ENCODE measurements at regions not wholly inside any gene's neighbourhood (a gene's known extent, or its start where the extent isn't known, plus 50 kb on each side); places are given as distances from the start of the nearest gene placed in this dataset.

DNA sequence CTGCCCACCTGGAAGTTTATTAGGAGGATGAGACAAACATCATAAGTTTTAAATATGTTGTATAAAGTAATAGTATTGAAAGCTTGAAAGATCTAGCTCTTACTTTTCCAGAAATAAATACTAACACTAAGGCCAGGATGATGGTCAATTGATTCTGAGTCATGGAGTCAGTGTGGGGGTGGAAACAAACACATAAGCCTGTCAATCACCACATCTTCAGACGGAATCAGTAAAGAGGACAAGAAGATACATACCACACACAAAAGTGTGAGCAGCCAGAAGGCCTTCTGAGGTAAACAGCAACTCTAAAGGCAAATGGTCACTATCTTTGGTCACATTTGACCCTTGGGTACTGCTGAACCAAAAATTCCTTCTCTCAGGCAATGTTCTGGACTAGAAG, 365.0 kb upstream of the RASGEF1B start:
- no peaks in the 10 kb centered on the region for H3K27me3 ChIP-seq (ENCODE audit: low read depth)

DNA sequence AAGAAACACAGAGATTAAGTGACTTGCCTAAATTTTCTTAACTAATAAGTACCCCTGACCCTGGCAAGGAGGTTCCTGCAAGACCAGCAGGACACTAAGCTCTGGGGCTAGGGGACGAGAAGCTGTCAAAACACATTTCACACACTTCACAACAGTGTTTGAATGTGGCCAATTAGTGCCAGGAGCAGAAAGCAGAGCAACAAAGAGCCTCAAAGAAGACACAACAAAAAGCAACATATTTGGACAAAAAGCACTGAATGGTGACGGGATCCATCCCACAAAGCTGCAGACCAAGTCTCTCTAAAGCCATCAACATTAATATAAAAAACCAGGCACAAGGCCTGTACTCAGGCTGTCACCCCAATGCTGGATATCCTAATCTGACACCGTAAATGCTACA, 361.9 kb upstream of the RASGEF1B start:
- ATAC-seq: no peak
- TF ChIP-seq, protein P1, sequence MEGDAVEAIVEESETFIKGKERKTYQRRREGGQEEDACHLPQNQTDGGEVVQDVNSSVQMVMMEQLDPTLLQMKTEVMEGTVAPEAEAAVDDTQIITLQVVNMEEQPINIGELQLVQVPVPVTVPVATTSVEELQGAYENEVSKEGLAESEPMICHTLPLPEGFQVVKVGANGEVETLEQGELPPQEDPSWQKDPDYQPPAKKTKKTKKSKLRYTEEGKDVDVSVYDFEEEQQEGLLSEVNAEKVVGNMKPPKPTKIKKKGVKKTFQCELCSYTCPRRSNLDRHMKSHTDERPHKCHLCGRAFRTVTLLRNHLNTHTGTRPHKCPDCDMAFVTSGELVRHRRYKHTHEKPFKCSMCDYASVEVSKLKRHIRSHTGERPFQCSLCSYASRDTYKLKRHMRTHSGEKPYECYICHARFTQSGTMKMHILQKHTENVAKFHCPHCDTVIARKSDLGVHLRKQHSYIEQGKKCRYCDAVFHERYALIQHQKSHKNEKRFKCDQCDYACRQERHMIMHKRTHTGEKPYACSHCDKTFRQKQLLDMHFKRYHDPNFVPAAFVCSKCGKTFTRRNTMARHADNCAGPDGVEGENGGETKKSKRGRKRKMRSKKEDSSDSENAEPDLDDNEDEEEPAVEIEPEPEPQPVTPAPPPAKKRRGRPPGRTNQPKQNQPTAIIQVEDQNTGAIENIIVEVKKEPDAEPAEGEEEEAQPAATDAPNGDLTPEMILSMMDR (IDR thresholded peaks at IDR 0.05): no peak
- intact Hi-C loops (cut with DNase I): no loop called here

More for the DNA sequence above, 365.0 kb upstream of the RASGEF1B start:
- Histone ChIP-seq H3K4me1 (no peaks in the 10 kb centered on the region), H3K27ac (no peak overlapping the region), H3K9me3 (no peaks in the 10 kb centered on the region), H3K4me3 (no peak overlapping the region), H3K36me3 (no peaks in the 10 kb centered on the region)
- no peak for DNase-seq
- TF ChIP-seq, protein P1 (IDR thresholded peaks at IDR 0.05): no peak
- ATAC-seq: no peak
- intact Hi-C loops (cut with DNase I): no loop called here

DNA sequence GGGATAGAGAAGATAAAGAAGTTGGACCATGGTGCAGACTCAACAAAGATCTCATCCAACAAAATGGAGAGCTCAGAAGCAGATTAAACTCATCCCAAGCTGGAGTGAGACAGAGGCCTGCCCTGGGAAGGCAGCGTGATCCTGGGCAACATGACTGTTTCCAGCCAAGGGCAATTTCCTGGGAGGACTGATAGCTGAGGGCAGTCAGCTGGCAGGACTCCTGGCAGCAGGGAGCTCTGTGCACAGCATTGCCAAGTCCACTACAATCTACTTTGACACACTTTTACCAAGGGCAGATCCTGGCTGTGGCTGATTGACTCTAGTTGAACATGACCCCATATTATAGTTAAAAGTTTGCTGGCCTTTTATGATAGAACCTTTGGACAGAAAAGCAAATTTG, 357.3 kb upstream of the RASGEF1B start:
- TF ChIP-seq, protein P1 (IDR thresholded peaks at IDR 0.05): no peak
- no peaks in the 10 kb centered on the region for H3K9me3 ChIP-seq
- no peak overlapping the region for H3K27ac ChIP-seq
- H3K4me3 ChIP-seq: no peak overlapping the region
- DNase-seq (no peak), ATAC-seq (no peak)
- H3K4me1 ChIP-seq: no peaks in the 10 kb centered on the region
- no peaks in the 10 kb centered on the region for H3K27me3 ChIP-seq (ENCODE audit: low read depth)
- no peaks in the 10 kb centered on the region for H3K36me3 ChIP-seq
- intact Hi-C loops (cut with DNase I): no loop called here

More for the DNA sequence above, 361.9 kb upstream of the RASGEF1B start:
- Histone ChIP-seq H3K9me3 (no peaks in the 10 kb centered on the region), H3K27ac (no peak overlapping the region), H3K27me3 (ENCODE audit: low read depth) (no peaks in the 10 kb centered on the region), H3K4me3 (no peak overlapping the region), H3K4me1 (no peaks in the 10 kb centered on the region), H3K36me3 (no peaks in the 10 kb centered on the region)
- no peak for DNase-seq

DNA sequence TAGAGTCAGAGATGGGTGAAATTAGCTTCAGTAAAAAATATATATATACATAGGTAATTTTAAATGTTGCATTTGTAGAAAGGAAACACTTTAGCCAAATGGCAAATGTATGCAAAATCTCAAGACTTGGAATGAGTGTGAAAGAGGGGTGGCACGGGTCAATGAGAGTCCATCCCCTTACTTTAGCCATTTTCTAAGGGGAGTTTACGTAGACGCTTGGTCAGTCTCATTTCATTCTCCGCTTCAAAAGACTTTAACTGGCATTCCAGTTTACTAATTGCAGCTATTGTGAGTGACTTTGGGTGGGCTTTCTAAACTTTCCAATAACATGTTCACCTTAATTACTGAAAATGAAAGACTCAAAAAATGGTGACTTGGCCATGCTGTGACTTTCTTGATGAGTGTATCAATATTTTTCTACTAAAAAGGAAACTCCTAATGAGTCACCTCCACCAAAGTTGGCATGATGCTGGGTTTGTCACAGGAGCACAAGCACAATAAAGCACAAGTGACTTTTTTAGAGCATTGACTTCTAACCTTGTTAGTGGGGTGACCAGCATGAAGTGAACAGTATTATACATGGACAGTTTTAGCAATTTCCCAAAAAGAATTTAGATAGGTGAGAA, 356.0 kb upstream of the RASGEF1B start:
- intact Hi-C loops (cut with DNase I): no loop called here
- no peaks in the 10 kb centered on the region for H3K36me3 ChIP-seq
- H3K9me3 ChIP-seq: no peaks in the 10 kb centered on the region
- H3K27me3 ChIP-seq (ENCODE audit: low read depth): no peaks in the 10 kb centered on the region
- DNase-seq: no peak
- H3K4me3 ChIP-seq: no peak overlapping the region
- no peaks in the 10 kb centered on the region for H3K4me1 ChIP-seq
- H3K27ac ChIP-seq: no peak overlapping the region
- no peak for ATAC-seq
- TF ChIP-seq, protein P1 (IDR thresholded peaks at IDR 0.05): no peak

DNA sequence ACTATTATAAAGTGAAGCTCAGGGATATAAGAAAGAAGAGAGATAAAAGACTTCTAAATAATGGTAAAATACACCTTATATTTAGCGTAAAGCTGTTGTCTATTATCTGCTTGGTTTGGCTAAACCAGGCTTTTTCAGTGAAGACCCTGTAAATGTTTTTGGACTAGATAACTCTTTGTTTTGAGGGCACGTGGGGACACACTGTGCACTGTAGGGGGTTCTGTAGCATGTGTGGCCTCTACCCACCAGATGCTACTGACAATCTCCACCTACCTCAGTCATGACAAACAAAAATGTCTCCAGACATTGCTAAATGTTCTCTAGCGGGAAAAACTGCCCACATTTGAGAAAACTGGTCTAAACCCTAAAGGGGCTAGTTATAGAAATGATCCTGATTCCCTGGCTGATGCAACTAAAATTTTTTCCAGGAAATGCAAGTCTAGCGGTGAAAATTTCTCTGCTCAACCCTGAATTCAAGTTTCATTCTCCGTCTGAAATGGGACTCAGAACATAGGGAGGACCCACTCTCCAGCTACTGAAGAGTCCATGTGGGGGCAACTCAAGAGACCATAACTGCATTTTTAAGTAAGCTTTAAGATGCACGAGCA, 355.2 kb upstream of the RASGEF1B start:
- Histone ChIP-seq H3K27ac (no peak overlapping the region), H3K4me3 (no peak overlapping the region), H3K9me3 (no peaks in the 10 kb centered on the region), H3K4me1 (no peaks in the 10 kb centered on the region), H3K27me3 (ENCODE audit: low read depth) (no peaks in the 10 kb centered on the region), H3K36me3 (no peaks in the 10 kb centered on the region)
- DNase-seq: no peak
- intact Hi-C loops (cut with DNase I): no loop called here
- TF ChIP-seq, protein P1 (IDR thresholded peaks at IDR 0.05): no peak
- ATAC-seq: no peak
